ENCODE measurements at regions not wholly inside any gene's neighbourhood (a gene's known extent, or its start where the extent isn't known, plus 50 kb on each side); places are given as distances from the start of the nearest gene placed in this dataset.

DNA sequence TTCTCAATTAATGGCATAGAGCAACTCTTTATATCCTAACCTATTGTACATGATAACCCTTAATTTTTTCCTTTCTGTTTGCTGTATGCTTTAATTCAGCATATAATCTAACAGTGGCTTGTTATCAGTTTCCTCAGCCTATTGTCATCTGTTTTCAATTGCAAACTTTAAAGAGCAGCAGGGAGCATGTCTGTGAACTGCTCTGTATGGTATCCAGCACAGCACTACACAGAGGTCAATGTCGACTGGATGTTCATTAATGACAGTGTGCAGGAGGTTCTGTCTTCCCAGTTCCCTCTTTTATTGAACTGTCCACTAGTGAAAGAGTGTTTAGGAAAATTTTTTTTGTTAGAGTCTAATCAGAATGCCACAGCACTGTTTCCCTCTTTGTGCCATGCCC, 609.1 kb downstream of the SOX5 start:
- TF ChIP-seq SPI1 (IDR thresholded peaks at IDR 0.05; ENCODE audit: borderline replicate concordance, insufficient read depth, low read depth, low read length) (no peak), KLF5 (IDR thresholded peaks at IDR 0.05; ENCODE audit: partially characterized antibody) (no peak), ZNF622 (IDR thresholded peaks at IDR 0.05) (no peak), GATAD2B (conservative IDR thresholded peaks at IDR 0.05; ENCODE audit: low read depth) (no peak), POLR2AphosphoS5 (IDR thresholded peaks at IDR 0.05; ENCODE audit: low read length) (no peak), IRF4 (IDR thresholded peaks at IDR 0.05; ENCODE audit: low read depth, low read length) (no peak), RUNX3 (IDR thresholded peaks at IDR 0.05; ENCODE audit: low read length) (no peak), HDAC2 (IDR thresholded peaks at IDR 0.05) (no peak), NFYA (IDR thresholded peaks at IDR 0.05; ENCODE audit: borderline replicate concordance, low read depth, low read length) (no peak), NR2F1 (conservative IDR thresholded peaks at IDR 0.05) (no peak), YY1 (IDR thresholded peaks at IDR 0.05; ENCODE audit: low read depth, low read length) (no peak), DPF2 (IDR thresholded peaks at IDR 0.05) (no peak), ZSCAN29 (IDR thresholded peaks at IDR 0.05) (no peak), NRF1 (conservative IDR thresholded peaks at IDR 0.05; ENCODE audit: low read depth, low read length) (no peak)
- TF ChIP-seq, protein P1, sequence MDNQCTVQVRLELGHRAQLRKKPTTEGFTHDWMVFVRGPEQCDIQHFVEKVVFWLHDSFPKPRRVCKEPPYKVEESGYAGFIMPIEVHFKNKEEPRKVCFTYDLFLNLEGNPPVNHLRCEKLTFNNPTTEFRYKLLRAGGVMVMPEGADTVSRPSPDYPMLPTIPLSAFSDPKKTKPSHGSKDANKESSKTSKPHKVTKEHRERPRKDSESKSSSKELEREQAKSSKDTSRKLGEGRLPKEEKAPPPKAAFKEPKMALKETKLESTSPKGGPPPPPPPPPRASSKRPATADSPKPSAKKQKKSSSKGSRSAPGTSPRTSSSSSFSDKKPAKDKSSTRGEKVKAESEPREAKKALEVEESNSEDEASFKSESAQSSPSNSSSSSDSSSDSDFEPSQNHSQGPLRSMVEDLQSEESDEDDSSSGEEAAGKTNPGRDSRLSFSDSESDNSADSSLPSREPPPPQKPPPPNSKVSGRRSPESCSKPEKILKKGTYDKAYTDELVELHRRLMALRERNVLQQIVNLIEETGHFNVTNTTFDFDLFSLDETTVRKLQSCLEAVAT (IDR thresholded peaks at IDR 0.05) = no peak
- intact Hi-C loops (cut with micrococcal nuclease; ENCODE audit: unreplicated experiment) (no loop called here), in situ Hi-C loops (cut with MboI) (no loop called here)
- Histone ChIP-seq H3K36me3 (ENCODE audit: control insufficient read depth in 2 of 2, insufficient read depth in 2 of 2, low read length in 1 of 2) (no peaks in the 10 kb centered on the region), H3K4me1 (ENCODE audit: control insufficient read depth, insufficient read depth, low read length) (no peaks in the 10 kb centered on the region), H3K4me3 (no peak overlapping the region), H3K27me3 (replicated peaks in 1 of 2; ENCODE audit: control insufficient read depth in 2 of 2, insufficient read depth in 2 of 2, low read length in 1 of 2) (no peaks in the 10 kb centered on the region), H3K9ac (ENCODE audit: control insufficient read depth, insufficient read depth, low read length) (no peak overlapping the region), H2AFZ (ENCODE audit: control insufficient read depth, low read depth, low read length) (no peak overlapping the region), H3K4me2 (ENCODE audit: control insufficient read depth, insufficient read depth) (no peak overlapping the region), H3K79me2 (ENCODE audit: control insufficient read depth, insufficient read depth, low read length) (no peaks in the 10 kb centered on the region), H3K27ac (ENCODE audit: control insufficient read depth, insufficient read depth) (no peak overlapping the region), H4K20me1 (ENCODE audit: control insufficient read depth, insufficient read depth) (no peaks in the 10 kb centered on the region), H3K9me3 (replicated peaks; ENCODE audit: control insufficient read depth, insufficient read depth, low read length) (no peaks in the 10 kb centered on the region)
- FAIRE-seq (no peak), ATAC-seq (no peak), DNase-seq (ENCODE audit: low read depth, low spot score) (no peak)
- ChIA-PET CTCF (interaction anchor here (1.3 to 1.4 kb wide), 2 partner anchors 10 to 135 kb away, joined by 3 to 4 read pairs; no protein-coding TSS in a partner anchor), SMC1A (ENCODE audit: uncharacterized antibody, unreplicated experiment) (no interaction called here), RAD21 (ENCODE audit: unreplicated experiment) (no interaction called here), POLR2A (no interaction called here)
- no TSS peak for BruUV-seq (replicated peaks)
- WGBS (ENCODE audit: insufficient coverage, insufficient replicate concordance, low lambda C conversion rate, missing lambda C conversion rate) = 0% methylated on average over 1 of the region's 1 CpG
